Effector CD4-positive, alpha-beta T cell (primary cell): ENCODE measurements at regions not wholly inside any gene's neighbourhood (a gene's known extent, or its start where the extent isn't known, plus 50 kb on each side); places are given as distances from the start of the nearest gene placed in this dataset.
A peak's percentile ranks its signal among the peaks of the same experiment; 100 is the strongest.
"Not testable (repeated sequence)": the region's sequence is repeated elsewhere in the genome, so short reads cannot be mapped to it uniquely, and the experiment has no call there.

Experiments
- DNase-seq: peaks from one replicate; pipeline ENCODE4 v3.0.0-alpha.2; 2020

- not testable (repeated sequence) for DNase-seq
Measured at GRCh38 chr9:42656789-42657188, 473.3 kb downstream of the SPATA31A6 start.

GRCh38 chr9:42657496-42657895 is 474.0 kb downstream of the SPATA31A6 start:
- DNase-seq, result not testable (repeated sequence)

- DNase-seq, result not testable (repeated sequence)
Measured at GRCh38 chr9:42697146-42697545, 513.7 kb downstream of the SPATA31A6 start.

GRCh38 chr9:42702890-42703289 is 519.4 kb downstream of the SPATA31A6 start:
- DNase-seq, result not testable (repeated sequence)

GRCh38 chr9:42724841-42725835 is 541.7 kb downstream of the SPATA31A6 start:
- peak; percentile 16 for DNase-seq

- peak; percentile 32 for DNase-seq
Measured at GRCh38 chr9:42743030-42743814, 559.8 kb downstream of the SPATA31A6 start.

GRCh38 chr9:42757251-42757650 is 573.8 kb downstream of the SPATA31A6 start:
- not testable (repeated sequence) for DNase-seq

GRCh38 chr9:42759320-42759719 is 575.9 kb downstream of the SPATA31A6 start:
- DNase-seq, result not testable (repeated sequence)

GRCh38 chr9:42782201-42782600 is 598.7 kb downstream of the SPATA31A6 start:
- DNase-seq, result not testable (repeated sequence)

GRCh38 chr9:42792725-42793124 is 609.3 kb downstream of the SPATA31A6 start:
- not testable (repeated sequence) for DNase-seq

- DNase-seq, result not testable (repeated sequence)
Measured at GRCh38 chr9:42798571-42798970, 615.1 kb downstream of the SPATA31A6 start.

GRCh38 chr9:42802716-42803115 is 619.3 kb downstream of the SPATA31A6 start:
- not testable (repeated sequence) for DNase-seq

- not testable (repeated sequence) for DNase-seq
Measured at GRCh38 chr9:42806674-42807073, 623.2 kb downstream of the SPATA31A6 start.

- not testable (repeated sequence) for DNase-seq
Measured at GRCh38 chr9:42821468-42821867, 638.0 kb downstream of the SPATA31A6 start.

GRCh38 chr9:42848156-42848555 is 664.7 kb downstream of the SPATA31A6 start:
- not testable (repeated sequence) for DNase-seq

GRCh38 chr9:42850896-42851693 is 667.6 kb downstream of the SPATA31A6 start:
- DNase-seq, result not testable (repeated sequence)

- not testable (repeated sequence) for DNase-seq
Measured at GRCh38 chr9:42851701-42852100, 668.2 kb downstream of the SPATA31A6 start.

GRCh38 chr9:42852133-42852930 is 668.9 kb downstream of the SPATA31A6 start:
- DNase-seq, result not testable (repeated sequence)

GRCh38 chr9:42860133-42860532 is 676.7 kb downstream of the SPATA31A6 start:
- not testable (repeated sequence) for DNase-seq

- DNase-seq, result not testable (repeated sequence)
Measured at GRCh38 chr9:42862465-42862864, 679.0 kb downstream of the SPATA31A6 start.
